ENCODE measurements at regions not wholly inside any gene's neighbourhood (a gene's known extent, or its start where the extent isn't known, plus 50 kb on each side); places are given as distances from the start of the nearest gene placed in this dataset.

- no peak for TF ChIP-seq CTCF (IDR thresholded peaks at IDR 0.05; ENCODE audit: low read depth, low read length, missing control alignments)
- DNase-seq (ENCODE audit: low read depth): no peak
- H3K4me3 ChIP-seq (ENCODE audit: low read depth, low read length): no peak overlapping the region
Measured at GRCh38 chr11:92387859-92388258, 163.2 kb downstream of the FAT3 start.

- no peak for TF ChIP-seq CTCF (IDR thresholded peaks at IDR 0.05; ENCODE audit: low read depth, low read length, missing control alignments)
- H3K4me3 ChIP-seq (ENCODE audit: low read depth, low read length): no peak overlapping the region
- no peak for DNase-seq (ENCODE audit: low read depth)
Measured at GRCh38 chr11:92388380-92388779, 163.8 kb downstream of the FAT3 start.

DNA sequence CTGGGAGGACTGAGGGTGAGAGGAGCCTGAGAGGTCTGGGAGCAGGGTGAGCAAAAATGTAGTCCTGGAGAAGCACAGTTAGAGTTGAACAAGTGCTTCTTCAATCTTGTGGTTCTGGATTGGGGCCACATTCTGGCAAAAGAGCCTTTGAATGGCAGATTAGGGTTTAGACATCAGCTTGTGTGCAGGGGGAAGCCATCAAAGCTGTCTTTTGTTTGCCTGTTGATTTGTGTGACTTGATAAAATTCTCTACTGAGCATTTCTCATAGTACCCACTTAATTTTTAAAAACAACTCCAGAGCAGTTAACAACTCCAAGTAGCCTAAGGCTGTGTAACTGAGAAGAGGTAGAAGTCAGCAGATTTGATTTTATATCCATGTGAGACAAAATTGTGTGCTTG, 166.2 kb downstream of the FAT3 start:
- DNase-seq (ENCODE audit: low read depth): no peak
- H3K4me3 ChIP-seq (ENCODE audit: low read depth, low read length): no peak overlapping the region
- TF ChIP-seq CTCF (IDR thresholded peaks at IDR 0.05; ENCODE audit: low read depth, low read length, missing control alignments): no peak

DNA sequence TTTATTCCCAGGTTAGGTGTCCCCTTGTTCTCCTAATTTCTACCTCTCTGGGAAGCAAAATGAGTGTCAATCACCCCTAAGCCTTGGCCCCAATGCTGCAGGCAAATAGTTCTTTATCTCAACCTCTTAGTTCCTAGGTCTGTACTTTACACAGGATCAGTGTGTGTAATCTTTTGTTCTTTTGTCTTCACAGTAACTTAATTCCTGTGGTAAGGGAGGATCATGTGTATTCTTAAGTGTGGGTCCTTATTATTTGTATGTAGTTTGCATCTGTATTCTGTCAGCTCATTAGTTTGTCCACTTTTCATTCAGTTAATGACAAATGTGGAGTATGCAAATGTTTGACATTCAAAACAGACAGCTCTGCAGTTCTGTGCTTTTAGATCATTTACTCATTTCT, 166.7 kb downstream of the FAT3 start:
- TF ChIP-seq CTCF (IDR thresholded peaks at IDR 0.05; ENCODE audit: low read depth, low read length, missing control alignments): no peak
- DNase-seq (ENCODE audit: low read depth): no peak
- no peak overlapping the region for H3K4me3 ChIP-seq (ENCODE audit: low read depth, low read length)

- H3K4me3 ChIP-seq (ENCODE audit: low read depth, low read length): no peak overlapping the region
- TF ChIP-seq CTCF (IDR thresholded peaks at IDR 0.05; ENCODE audit: low read depth, low read length, missing control alignments): no peak
- no peak for DNase-seq (ENCODE audit: low read depth)
Measured at GRCh38 chr11:92391808-92392207, 167.2 kb downstream of the FAT3 start.

DNA sequence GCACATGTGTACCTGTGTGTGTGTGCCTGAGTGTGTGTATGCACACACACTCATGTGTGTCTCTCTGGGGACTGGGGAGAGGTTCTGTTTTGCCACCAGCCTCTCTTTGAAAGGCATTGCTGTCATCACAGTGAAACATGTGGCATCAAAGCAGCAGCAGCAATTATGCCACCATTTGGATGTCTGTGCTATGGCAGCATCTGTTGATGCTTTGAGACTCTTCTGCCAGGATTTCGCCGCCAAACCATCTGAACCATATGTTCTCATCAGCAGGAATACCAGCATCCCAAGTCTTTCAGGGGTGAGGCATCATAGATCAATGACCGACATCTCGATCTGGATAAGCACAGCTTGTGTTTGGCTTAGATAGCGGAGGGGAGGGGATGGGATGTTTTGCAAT, 168.6 kb downstream of the FAT3 start:
- no peak for DNase-seq (ENCODE audit: low read depth)
- no peak overlapping the region for H3K4me3 ChIP-seq (ENCODE audit: low read depth, low read length)
- no peak for TF ChIP-seq CTCF (IDR thresholded peaks at IDR 0.05; ENCODE audit: low read depth, low read length, missing control alignments)

GRCh38 chr11:92396133-92396532, 171.5 kb downstream of the FAT3 start:
- no peak for DNase-seq (ENCODE audit: low read depth)
- no peak overlapping the region for H3K4me3 ChIP-seq (ENCODE audit: low read depth, low read length)
- no peak for TF ChIP-seq CTCF (IDR thresholded peaks at IDR 0.05; ENCODE audit: low read depth, low read length, missing control alignments)

All from GM12864 (cell line).